ENCODE measurements at regions not wholly inside any gene's neighbourhood (a gene's known extent, or its start where the extent isn't known, plus 50 kb on each side); places are given as distances from the start of the nearest gene placed in this dataset.

DNA sequence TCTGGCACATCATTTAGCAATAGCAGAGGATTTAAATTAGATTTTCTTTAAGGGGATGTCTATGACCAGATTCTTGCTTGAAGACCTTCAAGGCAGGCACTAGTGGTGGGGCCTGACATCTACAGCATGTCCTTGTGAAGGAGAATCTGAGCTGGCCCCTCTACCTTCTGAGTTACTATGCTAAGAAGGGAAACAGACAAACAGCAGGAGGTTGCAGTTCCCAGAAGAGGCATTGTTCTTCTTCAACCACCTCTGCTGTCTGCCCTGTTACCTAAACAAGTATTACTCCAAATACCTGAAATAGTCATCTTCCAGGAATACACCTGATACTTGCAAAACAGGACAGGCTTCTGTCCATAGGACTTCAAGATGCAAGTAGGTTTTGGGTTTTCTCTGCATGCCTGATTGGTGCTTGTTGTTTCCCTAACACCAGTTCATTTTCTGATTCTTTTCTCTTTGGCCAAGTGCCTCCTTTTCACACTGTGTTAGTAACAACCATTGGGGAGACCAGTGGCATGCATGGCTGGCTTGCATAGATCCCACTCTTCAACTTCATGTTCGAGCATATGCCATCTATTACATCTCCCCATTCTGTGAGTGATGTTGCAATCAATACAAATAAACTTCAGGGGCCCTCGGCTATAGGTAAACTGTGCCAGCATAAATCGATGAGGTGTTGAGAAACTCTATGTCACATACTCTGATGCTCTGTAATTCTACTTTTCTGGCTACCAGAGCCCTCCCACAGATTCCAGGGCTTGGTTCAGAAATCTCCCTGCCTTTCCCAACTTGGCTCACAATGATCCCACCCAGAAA lies 93.0 kb upstream of the DUSP10 start:
- TF ChIP-seq, protein P1, sequence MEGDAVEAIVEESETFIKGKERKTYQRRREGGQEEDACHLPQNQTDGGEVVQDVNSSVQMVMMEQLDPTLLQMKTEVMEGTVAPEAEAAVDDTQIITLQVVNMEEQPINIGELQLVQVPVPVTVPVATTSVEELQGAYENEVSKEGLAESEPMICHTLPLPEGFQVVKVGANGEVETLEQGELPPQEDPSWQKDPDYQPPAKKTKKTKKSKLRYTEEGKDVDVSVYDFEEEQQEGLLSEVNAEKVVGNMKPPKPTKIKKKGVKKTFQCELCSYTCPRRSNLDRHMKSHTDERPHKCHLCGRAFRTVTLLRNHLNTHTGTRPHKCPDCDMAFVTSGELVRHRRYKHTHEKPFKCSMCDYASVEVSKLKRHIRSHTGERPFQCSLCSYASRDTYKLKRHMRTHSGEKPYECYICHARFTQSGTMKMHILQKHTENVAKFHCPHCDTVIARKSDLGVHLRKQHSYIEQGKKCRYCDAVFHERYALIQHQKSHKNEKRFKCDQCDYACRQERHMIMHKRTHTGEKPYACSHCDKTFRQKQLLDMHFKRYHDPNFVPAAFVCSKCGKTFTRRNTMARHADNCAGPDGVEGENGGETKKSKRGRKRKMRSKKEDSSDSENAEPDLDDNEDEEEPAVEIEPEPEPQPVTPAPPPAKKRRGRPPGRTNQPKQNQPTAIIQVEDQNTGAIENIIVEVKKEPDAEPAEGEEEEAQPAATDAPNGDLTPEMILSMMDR (IDR thresholded peaks at IDR 0.05 in 2 of 3, conservative IDR thresholded peaks at IDR 0.05 in 1 of 3; ENCODE audit: borderline replicate concordance in 1 of 3, insufficient read depth in 1 of 3, low read depth in 2 of 3, low read length in 2 of 3), result no peak
- TF ChIP-seq, protein P2, sequence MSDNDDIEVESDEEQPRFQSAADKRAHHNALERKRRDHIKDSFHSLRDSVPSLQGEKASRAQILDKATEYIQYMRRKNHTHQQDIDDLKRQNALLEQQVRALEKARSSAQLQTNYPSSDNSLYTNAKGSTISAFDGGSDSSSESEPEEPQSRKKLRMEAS (IDR thresholded peaks at IDR 0.05), result no peak
- TF ChIP-seq YY1 (IDR thresholded peaks at IDR 0.05; ENCODE audit: extremely low read depth, insufficient replicate concordance, low read depth, low read length) (no peak), POLR2A (IDR thresholded peaks at IDR 0.05; ENCODE audit: borderline replicate concordance, extremely low read depth, insufficient read depth, insufficient read length) (no peak), POLR2AphosphoS5 (IDR thresholded peaks at IDR 0.05; ENCODE audit: low read depth, low read length) (no peak), SP1 (IDR thresholded peaks at IDR 0.05; ENCODE audit: low read depth) (no peak), SRF (IDR thresholded peaks at IDR 0.05; ENCODE audit: low read depth) (no peak), RAD21 (IDR thresholded peaks at IDR 0.05; ENCODE audit: low read depth) (no peak), SIN3A (IDR thresholded peaks at IDR 0.05; ENCODE audit: low read depth) (no peak), EZH2 (IDR thresholded peaks at IDR 0.05) (no peak), EZH2phosphoT487 (IDR thresholded peaks at IDR 0.05; ENCODE audit: borderline replicate concordance) (no peak), TCF7L2 (IDR thresholded peaks at IDR 0.05; ENCODE audit: borderline replicate concordance, extremely low read depth, insufficient read depth, insufficient read length) (no peak)
- TF ChIP-seq, protein P3, sequence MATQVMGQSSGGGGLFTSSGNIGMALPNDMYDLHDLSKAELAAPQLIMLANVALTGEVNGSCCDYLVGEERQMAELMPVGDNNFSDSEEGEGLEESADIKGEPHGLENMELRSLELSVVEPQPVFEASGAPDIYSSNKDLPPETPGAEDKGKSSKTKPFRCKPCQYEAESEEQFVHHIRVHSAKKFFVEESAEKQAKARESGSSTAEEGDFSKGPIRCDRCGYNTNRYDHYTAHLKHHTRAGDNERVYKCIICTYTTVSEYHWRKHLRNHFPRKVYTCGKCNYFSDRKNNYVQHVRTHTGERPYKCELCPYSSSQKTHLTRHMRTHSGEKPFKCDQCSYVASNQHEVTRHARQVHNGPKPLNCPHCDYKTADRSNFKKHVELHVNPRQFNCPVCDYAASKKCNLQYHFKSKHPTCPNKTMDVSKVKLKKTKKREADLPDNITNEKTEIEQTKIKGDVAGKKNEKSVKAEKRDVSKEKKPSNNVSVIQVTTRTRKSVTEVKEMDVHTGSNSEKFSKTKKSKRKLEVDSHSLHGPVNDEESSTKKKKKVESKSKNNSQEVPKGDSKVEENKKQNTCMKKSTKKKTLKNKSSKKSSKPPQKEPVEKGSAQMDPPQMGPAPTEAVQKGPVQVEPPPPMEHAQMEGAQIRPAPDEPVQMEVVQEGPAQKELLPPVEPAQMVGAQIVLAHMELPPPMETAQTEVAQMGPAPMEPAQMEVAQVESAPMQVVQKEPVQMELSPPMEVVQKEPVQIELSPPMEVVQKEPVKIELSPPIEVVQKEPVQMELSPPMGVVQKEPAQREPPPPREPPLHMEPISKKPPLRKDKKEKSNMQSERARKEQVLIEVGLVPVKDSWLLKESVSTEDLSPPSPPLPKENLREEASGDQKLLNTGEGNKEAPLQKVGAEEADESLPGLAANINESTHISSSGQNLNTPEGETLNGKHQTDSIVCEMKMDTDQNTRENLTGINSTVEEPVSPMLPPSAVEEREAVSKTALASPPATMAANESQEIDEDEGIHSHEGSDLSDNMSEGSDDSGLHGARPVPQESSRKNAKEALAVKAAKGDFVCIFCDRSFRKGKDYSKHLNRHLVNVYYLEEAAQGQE (IDR thresholded peaks at IDR 0.05; ENCODE audit: low read depth), result no peak
- TF ChIP-seq, protein P4, sequence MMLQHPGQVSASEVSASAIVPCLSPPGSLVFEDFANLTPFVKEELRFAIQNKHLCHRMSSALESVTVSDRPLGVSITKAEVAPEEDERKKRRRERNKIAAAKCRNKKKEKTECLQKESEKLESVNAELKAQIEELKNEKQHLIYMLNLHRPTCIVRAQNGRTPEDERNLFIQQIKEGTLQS (IDR thresholded peaks at IDR 0.05), result no peak

All from HCT116 (cell line).